Endothelial cell of umbilical vein (primary cell): ENCODE measurements at regions not wholly inside any gene's neighbourhood (a gene's known extent, or its start where the extent isn't known, plus 50 kb on each side); places are given as distances from the start of the nearest gene placed in this dataset.

Experiments
- BruUV-seq: library from RNA; stranded (reverse); fragments of 400-500 nt; replicated peaks from 2 replicates; lab custom pipeline; 2021; lab: Mats Ljungman, UMichigan
- CTCF ChIA-PET: fragments of 300-600, 350-600 bp; sonication (Branson Sonifier 250); formaldehyde crosslinking; loops from one replicate; lab custom pipeline; 2021; ENCODE audit warnings: antibody characterized with exemption, inconsistent platforms; lab: Charles Lee
- POLR2A ChIA-PET: fragments of 300-600, 350-600 bp; sonication (Branson Sonifier 250); formaldehyde crosslinking; loops from one replicate; lab custom pipeline; 2021; ENCODE audit warnings: antibody characterized with exemption, inconsistent platforms; lab: Charles Lee
- DNase-seq: peaks from one replicate; pipeline ENCODE4 v3.0.0-alpha.2; 2011; ENCODE audit warnings: low read depth, low spot score
- FAIRE-seq: peaks from 2 replicates; lab custom pipeline; 2011; peaks lifted over from hg19 to GRCh38; lab: Jason Lieb, UNC
- H2AFZ ChIP-seq: 2 replicates; pipeline ENCODE4 v1.6.0; 2012; ENCODE audit warnings: low read depth, low read length, control low read depth, inconsistent platforms
- H3K27ac ChIP-seq: 2 replicates; pipeline ENCODE4 v1.5.1; 2011; ENCODE audit warnings: low read depth, mild to moderate bottlenecking, control low read depth, low read length, moderate library complexity; ENCODE audit not compliant: insufficient read depth
- H3K27me3 ChIP-seq, 2 experiments: 2 replicates each; pipeline versions ENCODE4 v1.6.0 to v1.6.1; 2011; ENCODE audit warnings: low read length in 2 of 2, mixed read lengths in 1 of 2; ENCODE audit not compliant: control insufficient read depth in 2 of 2, insufficient read depth in 2 of 2
- H3K36me3 ChIP-seq, 2 experiments: 2 replicates in 1 of 2; 3 replicates in 1 of 2; pipeline ENCODE4 v1.5.1; 2011; ENCODE audit warnings: low read length in 2 of 2, mild to moderate bottlenecking in 1 of 2, moderate library complexity in 1 of 2; ENCODE audit not compliant: control insufficient read depth in 2 of 2, insufficient read depth in 2 of 2; ENCODE audit errors: extremely low read depth in 1 of 2
- H3K4me1 ChIP-seq: 3 replicates; pipeline ENCODE4 v1.5.1; 2011; ENCODE audit warnings: mild to moderate bottlenecking, low read length; ENCODE audit not compliant: control insufficient read depth, insufficient read depth; ENCODE audit errors: extremely low read depth
- H3K4me2 ChIP-seq: 2 replicates; pipeline ENCODE4 v1.6.1; 2011; ENCODE audit warnings: low read length, control low read depth, mixed read lengths; ENCODE audit not compliant: insufficient read depth
- H3K4me3 ChIP-seq, 3 experiments: fragments of 200-600 bp in 1 of 3; sonication (generic), shearing (Covaris generic) in 1 of 3; replicated peaks in 1 of 3; 2 replicates each; pipeline ENCODE4 v1.5.1; 2011 to 2016; ENCODE audit warnings: control low read depth in 3 of 3, low read length in 3 of 3, mild to moderate bottlenecking in 2 of 3, inconsistent platforms in 1 of 3, low read depth in 1 of 3, moderate library complexity in 1 of 3; ENCODE audit not compliant: insufficient read depth in 1 of 3
- H3K79me2 ChIP-seq: 2 replicates; pipeline ENCODE4 v1.6.0; 2012; ENCODE audit warnings: low read length, inconsistent platforms; ENCODE audit not compliant: control insufficient read depth, insufficient read depth
- H3K9ac ChIP-seq: replicated peaks from 2 replicates; pipeline ENCODE3; 2011; ENCODE audit warnings: low read length, control low read depth; ENCODE audit not compliant: insufficient read depth; ENCODE audit errors: extremely low read depth
- H3K9me1 ChIP-seq: replicated peaks from 3 replicates; pipeline ENCODE4 v1.6.0; 2011; ENCODE audit warnings: mild to moderate bottlenecking, low read length; ENCODE audit not compliant: control insufficient read depth, insufficient read depth; ENCODE audit errors: extremely low read depth
- H3K9me3 ChIP-seq: replicated peaks from 2 replicates; pipeline ENCODE4 v1.5.1; 2012; ENCODE audit warnings: low read length, inconsistent platforms; ENCODE audit not compliant: control insufficient read depth, insufficient read depth
- H4K20me1 ChIP-seq: replicated peaks from 2 replicates; pipeline ENCODE3; 2011; ENCODE audit warnings: mild to moderate bottlenecking, low read length; ENCODE audit not compliant: control insufficient read depth, insufficient read depth; ENCODE audit errors: extremely low read depth
- EZH2 ChIP-seq: IDR thresholded peaks from 2 replicates; pipeline ENCODE4 v1.6.1; 2012; ENCODE audit warnings: borderline replicate concordance, low read depth, mild to moderate bottlenecking, moderate library complexity, low read length, inconsistent platforms; ENCODE audit not compliant: severe bottlenecking
- FOS ChIP-seq: IDR thresholded peaks from 2 replicates; pipeline ENCODE4 v1.6.1; 2011; ENCODE audit warnings: mild to moderate bottlenecking, low read length, moderate library complexity, borderline replicate concordance; ENCODE audit not compliant: insufficient read depth
- GATA2 ChIP-seq: IDR thresholded peaks from 2 replicates; pipeline ENCODE4 v1.7.0; 2011; ENCODE audit warnings: low read depth, mild to moderate bottlenecking, moderate library complexity, mixed read lengths, low read length; ENCODE audit not compliant: insufficient read length, insufficient read depth
- JUN ChIP-seq: IDR thresholded peaks from 2 replicates; pipeline ENCODE4 v1.6.1; 2011; ENCODE audit warnings: borderline replicate concordance, low read depth; ENCODE audit not compliant: insufficient read length, insufficient read depth
- MAX ChIP-seq: IDR thresholded peaks from 2 replicates; pipeline ENCODE4 v1.6.1; 2011; ENCODE audit not compliant: insufficient read depth, insufficient read length
- MYC ChIP-seq: IDR thresholded peaks from one replicate; pipeline ENCODE4 v1.6.1; 2011; ENCODE audit warnings: mild to moderate bottlenecking, low read depth, low read length
- POLR2A ChIP-seq: IDR thresholded peaks from 2 replicates; pipeline ENCODE4 v1.6.1; 2012; ENCODE audit warnings: low read depth, mild to moderate bottlenecking, control low read depth, low read length
- POLR2AphosphoS5 ChIP-seq: IDR thresholded peaks from 2 replicates; pipeline ENCODE4 v1.6.1; 2012; ENCODE audit warnings: low read depth, mild to moderate bottlenecking, control low read depth, low read length, moderate library complexity; ENCODE audit not compliant: insufficient read depth
- dilution Hi-C: fragments of 300-500 bp; cut with MboI; formaldehyde crosslinking; loops from one replicate; pipeline ENCODE4 v1.15.0; 2019; ENCODE audit warnings: low sequenced_read_pairs; ENCODE audit not compliant: extremely low pct_ligation_motif_present
- intact Hi-C: fragments of 100-400 bp; cut with micrococcal nuclease; formaldehyde crosslinking; loops from one replicate; pipeline ENCODE4 v1.10.0; 2022
- TF ChIP-seq, protein P1 (sequence below), 2 donors: IDR thresholded peaks; 1 replicate in 1 of 2; 2 replicates in 1 of 2; pipeline ENCODE4 v1.5.1; 2011; ENCODE audit warnings: low read length in 2 of 2, mild to moderate bottlenecking in 2 of 2, moderate library complexity in 2 of 2, control low read depth in 1 of 2, inconsistent platforms in 1 of 2, low read depth in 1 of 2; ENCODE audit not compliant: insufficient read depth in 1 of 2; ENCODE audit errors: extremely low read depth in 1 of 2

- Histone ChIP-seq H3K27me3 (no peaks in the 10 kb centered on the region), H3K9me3 (peaks cover 9% of the 10 kb centered on the region), H3K36me3 (no peaks in the 10 kb centered on the region), H3K4me2 (no peak overlapping the region), H3K9me1 (no peaks in the 10 kb centered on the region), H3K79me2 (no peaks in the 10 kb centered on the region), H3K4me1 (no peaks in the 10 kb centered on the region), H4K20me1 (no peaks in the 10 kb centered on the region), H3K9ac (no peak overlapping the region), H2AFZ (no peak overlapping the region), H3K4me3 (no peak overlapping the region), H3K27ac (no peak overlapping the region)
- ChIA-PET POLR2A (interaction anchor here (0.5 kb wide), 1 partner anchor 99 kb away, joined by 3 read pairs; no protein-coding TSS in a partner anchor), CTCF (no interaction called here)
- TF ChIP-seq MYC (no peak), EZH2 (no peak), FOS (no peak), JUN (no peak), POLR2AphosphoS5 (no peak), POLR2A (no peak), GATA2 (no peak), MAX (no peak)
- TF ChIP-seq, protein P1, sequence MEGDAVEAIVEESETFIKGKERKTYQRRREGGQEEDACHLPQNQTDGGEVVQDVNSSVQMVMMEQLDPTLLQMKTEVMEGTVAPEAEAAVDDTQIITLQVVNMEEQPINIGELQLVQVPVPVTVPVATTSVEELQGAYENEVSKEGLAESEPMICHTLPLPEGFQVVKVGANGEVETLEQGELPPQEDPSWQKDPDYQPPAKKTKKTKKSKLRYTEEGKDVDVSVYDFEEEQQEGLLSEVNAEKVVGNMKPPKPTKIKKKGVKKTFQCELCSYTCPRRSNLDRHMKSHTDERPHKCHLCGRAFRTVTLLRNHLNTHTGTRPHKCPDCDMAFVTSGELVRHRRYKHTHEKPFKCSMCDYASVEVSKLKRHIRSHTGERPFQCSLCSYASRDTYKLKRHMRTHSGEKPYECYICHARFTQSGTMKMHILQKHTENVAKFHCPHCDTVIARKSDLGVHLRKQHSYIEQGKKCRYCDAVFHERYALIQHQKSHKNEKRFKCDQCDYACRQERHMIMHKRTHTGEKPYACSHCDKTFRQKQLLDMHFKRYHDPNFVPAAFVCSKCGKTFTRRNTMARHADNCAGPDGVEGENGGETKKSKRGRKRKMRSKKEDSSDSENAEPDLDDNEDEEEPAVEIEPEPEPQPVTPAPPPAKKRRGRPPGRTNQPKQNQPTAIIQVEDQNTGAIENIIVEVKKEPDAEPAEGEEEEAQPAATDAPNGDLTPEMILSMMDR (IDR thresholded peaks at IDR 0.05; ENCODE audit: extremely low read depth in 1 of 2, insufficient read depth in 1 of 2, low read depth in 1 of 2, low read length in 2 of 2), result no peak
- no peak for FAIRE-seq
- intact Hi-C loops, result no loop called here
- dilution Hi-C loops, result no loop called here
- BruUV-seq, result no TSS peak
- no peak for DNase-seq
These were observed 402.5 kb downstream of the CD83 start for GRCh38 chr6:14520029-14520428.
